HFF-Myc (cell line): ENCODE measurements at regions not wholly inside any gene's neighbourhood (a gene's known extent, or its start where the extent isn't known, plus 50 kb on each side); places are given as distances from the start of the nearest gene placed in this dataset.

Experiments
- DNase-seq: peaks from one replicate; pipeline ENCODE4 v3.0.0-alpha.2; 2011; ENCODE audit warnings: low read depth; ENCODE audit errors: extremely low read depth
- H3K4me3 ChIP-seq: replicated peaks from 2 replicates; pipeline ENCODE4 v1.5.1; 2011; ENCODE audit warnings: low read depth, mild to moderate bottlenecking, control low read depth, low read length
- CTCF ChIP-seq: IDR thresholded peaks from 2 replicates; pipeline ENCODE4 v1.5.1; 2012; ENCODE audit warnings: mild to moderate bottlenecking, low read depth, low read length, control low read depth; ENCODE audit errors: missing control alignments

DNA sequence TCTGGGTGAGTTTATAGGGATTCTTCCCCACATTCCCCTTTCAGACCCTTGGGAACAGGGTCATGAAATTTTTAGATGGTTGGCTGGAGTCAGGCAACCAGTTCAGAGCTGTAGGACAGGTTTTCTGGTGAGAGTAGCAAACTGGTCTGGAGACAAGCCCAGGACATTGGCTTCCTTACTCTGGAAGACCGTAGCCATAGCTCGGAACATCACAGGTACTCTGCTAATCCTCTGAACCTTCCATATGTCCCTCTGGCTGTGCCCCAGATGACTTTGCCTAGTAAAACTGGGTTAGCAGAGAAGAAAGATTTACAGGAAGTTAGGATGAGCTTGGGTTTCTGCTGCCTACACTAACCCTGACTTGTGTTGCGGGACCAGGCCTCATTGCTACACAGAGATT, 104.5 kb upstream of the MKLN1 start:
- TF ChIP-seq CTCF: no peak
- no peak overlapping the region for H3K4me3 ChIP-seq
- no peak for DNase-seq

GRCh38 chr7:131224996-131225395, 102.7 kb upstream of the MKLN1 start:
- TF ChIP-seq CTCF: no peak

GRCh38 chr7:131225619-131226513, 101.8 kb upstream of the MKLN1 start:
- no peak for DNase-seq
- H3K4me3 ChIP-seq: no peak overlapping the region
- TF ChIP-seq CTCF: no peak

More at GRCh38 chr7:131224996-131225395, 102.7 kb upstream of the MKLN1 start:
- no peak overlapping the region for H3K4me3 ChIP-seq
- DNase-seq: no peak

- no peak overlapping the region for H3K4me3 ChIP-seq
- no peak for DNase-seq
- no peak for TF ChIP-seq CTCF
These were observed 101.2 kb upstream of the MKLN1 start for GRCh38 chr7:131226514-131226865.

DNA sequence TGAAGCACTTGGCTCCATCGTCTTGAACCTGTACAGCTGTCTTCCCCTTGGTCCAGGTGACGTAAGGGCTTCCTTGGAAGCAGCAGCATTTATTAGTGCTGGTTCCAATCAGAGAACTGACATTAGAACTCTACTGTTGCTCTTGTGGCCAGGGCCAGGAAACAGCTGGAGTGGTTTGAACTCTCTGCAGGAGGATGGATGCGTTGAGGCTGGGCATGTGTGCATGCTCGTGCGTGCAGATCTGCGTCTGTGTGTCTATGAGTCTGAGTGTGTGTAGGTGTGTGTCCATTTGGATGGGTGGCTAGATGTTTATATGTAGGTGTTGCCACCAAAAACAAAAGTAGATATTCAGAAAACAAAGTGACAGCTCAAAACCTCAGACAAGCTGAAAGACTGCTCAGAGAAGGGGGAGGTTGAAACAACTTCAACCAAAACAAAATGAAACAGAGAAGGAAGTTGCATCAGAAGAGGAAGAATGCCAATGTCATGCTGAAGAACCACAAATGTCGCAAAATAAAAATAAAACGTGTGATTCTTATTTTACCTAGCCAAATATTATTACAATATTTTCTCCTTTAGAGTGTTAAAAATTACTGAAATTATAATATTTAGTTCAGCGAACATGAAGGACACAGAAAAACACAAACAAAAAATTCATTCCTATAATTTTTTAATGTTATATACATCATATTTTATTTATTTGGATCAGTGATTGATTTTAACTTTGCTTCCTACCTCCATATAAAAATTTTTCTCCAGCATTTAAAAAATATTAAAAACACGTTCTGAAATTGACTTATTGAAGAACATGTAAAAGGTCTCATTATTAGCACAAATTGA, 96.1 kb upstream of the MKLN1 start:
- H3K4me3 ChIP-seq: no peak overlapping the region
- no peak for TF ChIP-seq CTCF
- no peak for DNase-seq

DNA sequence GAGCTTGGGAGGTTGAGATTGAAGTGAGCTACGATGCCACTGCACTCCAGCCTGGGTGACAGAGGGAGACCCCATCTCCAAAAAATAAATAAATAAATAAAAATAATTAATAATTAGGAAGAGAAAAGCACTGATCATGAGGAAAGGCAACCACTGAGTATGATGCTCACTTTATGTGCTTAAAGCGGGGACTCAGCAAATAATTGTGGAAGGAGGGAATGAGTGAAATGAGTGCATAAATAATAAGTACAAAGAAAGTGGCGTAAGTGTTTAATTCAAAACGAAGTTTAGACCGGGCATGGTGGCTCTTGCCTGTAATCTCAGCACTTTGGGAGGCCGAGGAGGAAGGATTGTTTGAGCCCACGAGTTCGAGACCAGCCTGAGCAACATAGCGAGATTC, 94.9 kb upstream of the MKLN1 start:
- no peak for DNase-seq

More for the DNA sequence above, 94.9 kb upstream of the MKLN1 start:
- no peak overlapping the region for H3K4me3 ChIP-seq
- no peak for TF ChIP-seq CTCF
